ENCODE measurements at regions not wholly inside any gene's neighbourhood (a gene's known extent, or its start where the extent isn't known, plus 50 kb on each side); places are given as distances from the start of the nearest gene placed in this dataset.

DNA sequence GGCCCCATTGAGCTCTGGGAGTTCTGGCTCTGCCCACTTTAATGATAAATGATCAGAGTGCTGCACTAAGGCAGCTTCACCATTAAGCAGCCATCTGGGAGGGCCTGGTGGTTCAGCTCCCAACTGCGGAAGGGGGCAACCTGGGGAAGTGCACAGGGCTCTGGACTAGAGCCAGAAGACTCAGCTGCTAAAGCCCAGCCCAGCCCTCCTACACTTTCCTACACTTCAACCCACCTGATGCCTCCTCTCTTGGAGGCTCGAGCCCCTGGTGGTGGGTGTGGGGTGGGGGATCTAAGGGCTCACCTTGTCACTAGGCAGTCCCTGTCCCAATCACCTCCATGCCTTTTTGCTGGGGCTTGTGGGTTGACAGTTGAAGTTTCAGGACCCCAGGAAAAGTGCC lies 60.6 kb upstream of the ANTXRL start:
- H3K4me1 Mint-ChIP-seq: peaks cover 11 to 42% (median 16%) of the 10 kb centered on the region in 3 donors
- no peaks in the 10 kb centered on the region for H3K9me3 ChIP-seq
- DNase-seq (peak in 2 of 35 experiments; percentile 2 to 23), ATAC-seq (replicated peaks in 1 of 4) (no peak)
- ChIA-PET CTCF (no interaction called here), POLR2A (no interaction called here)
- H3K36me3 ChIP-seq (ENCODE audit: control insufficient read depth in 2 of 2, extremely low read depth in 1 of 2, insufficient read depth in 1 of 2, low read length in 1 of 2): peaks cover 12 to 54% of the 10 kb centered on the region in 2 donors
- H3K27me3 Mint-ChIP-seq: no peaks in the 10 kb centered on the region
- peaks cover 0 to 13% (median 2%) of the 10 kb centered on the region in 3 donors for H3K9me3 Mint-ChIP-seq
- no peaks in the 10 kb centered on the region for H3K27me3 ChIP-seq (replicated peaks in 1 of 2; ENCODE audit: control insufficient read depth in 2 of 2, extremely low read depth in 1 of 2, insufficient read depth in 2 of 2, low read length in 1 of 2)
- WGBS (ENCODE audit: insufficient coverage): no CpG with 5 or more reads among the region's 2 CpGs
- peaks cover 61% of the 10 kb centered on the region for H3K36me3 Mint-ChIP-seq
- H3K27ac Mint-ChIP-seq: no peak overlapping the region
- H3K4me3 Mint-ChIP-seq: no peak overlapping the region
- no peak overlapping the region for H3K4me3 ChIP-seq (ENCODE audit: control insufficient read depth in 1 of 2, extremely low read depth in 1 of 2, low read length in 1 of 2)
- peaks cover 0 to 18% of the 10 kb centered on the region in 2 experiments for H3K4me1 ChIP-seq (ENCODE audit: control insufficient read depth in 1 of 2, extremely low read depth in 1 of 2, insufficient read depth in 2 of 2, low read length in 2 of 2)
- H3K27ac ChIP-seq (ENCODE audit: low read length): no peak overlapping the region

DNA sequence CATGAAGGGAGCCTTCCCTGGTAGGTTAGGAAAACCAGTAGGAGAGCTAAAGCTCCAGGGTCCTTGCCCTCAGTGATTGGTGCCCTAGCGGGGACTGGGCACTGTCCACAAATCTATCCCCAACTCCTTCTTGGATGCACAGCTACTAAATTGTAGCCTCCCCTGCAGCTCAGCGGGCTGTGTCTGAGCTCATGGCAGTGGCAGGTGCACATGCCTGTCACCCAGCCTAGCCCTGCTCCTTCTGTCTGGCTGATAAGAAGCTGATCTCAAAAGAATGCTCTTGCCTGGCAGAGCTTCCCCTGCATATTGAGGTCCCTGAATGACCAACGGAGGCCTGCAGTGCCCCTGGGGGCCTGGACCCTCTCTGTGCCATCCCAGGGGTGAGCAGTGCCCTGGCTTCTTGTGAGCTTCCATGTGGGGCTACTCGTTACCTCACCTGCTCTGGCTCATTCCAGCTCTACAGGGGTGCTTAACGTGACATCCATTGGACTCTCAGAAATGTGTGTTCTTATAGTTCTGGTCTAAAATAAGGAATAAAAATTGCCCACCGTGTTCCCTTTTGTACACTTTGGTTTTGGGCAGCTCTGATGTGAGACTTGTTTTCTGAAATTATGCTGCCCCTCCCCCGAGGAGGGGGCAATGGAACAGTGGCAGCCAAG lies 59.8 kb upstream of the ANTXRL start:
- Mint-ChIP-seq H3K9me3 (peaks cover 0 to 16% (median 2%) of the 10 kb centered on the region in 3 donors), H3K36me3 (peaks cover 61% of the 10 kb centered on the region), H3K4me3 (no peak overlapping the region), H3K4me1 (peaks cover 11 to 42% (median 18%) of the 10 kb centered on the region in 3 donors), H3K27ac (no peak overlapping the region), H3K27me3 (no peaks in the 10 kb centered on the region)
- Histone ChIP-seq H3K9me3 (no peaks in the 10 kb centered on the region), H3K4me1 (ENCODE audit: control insufficient read depth in 1 of 2, extremely low read depth in 1 of 2, insufficient read depth in 2 of 2, low read length in 2 of 2) (peaks cover 0 to 18% of the 10 kb centered on the region in 2 experiments), H3K27me3 (replicated peaks in 1 of 2; ENCODE audit: control insufficient read depth in 2 of 2, extremely low read depth in 1 of 2, insufficient read depth in 2 of 2, low read length in 1 of 2) (no peaks in the 10 kb centered on the region), H3K4me3 (ENCODE audit: control insufficient read depth in 1 of 2, extremely low read depth in 1 of 2, low read length in 1 of 2) (no peak overlapping the region), H3K36me3 (ENCODE audit: control insufficient read depth in 2 of 2, extremely low read depth in 1 of 2, insufficient read depth in 1 of 2, low read length in 1 of 2) (peaks cover 12 to 55% of the 10 kb centered on the region in 2 donors), H3K27ac (ENCODE audit: low read length) (no peak overlapping the region)
- peak in 1 of 35 experiments; percentile 3 for DNase-seq
- WGBS (ENCODE audit: insufficient coverage): 95% methylated on average over 5 of the region's 7 CpGs
- ATAC-seq (replicated peaks in 1 of 4): no peak
- CTCF ChIA-PET: interaction anchor here in 1 of 2 donors (1.4 kb wide), 1 partner anchor 99 kb away, joined by 3 read pairs; no protein-coding TSS in a partner anchor
- POLR2A ChIA-PET: interaction anchor here in 1 of 2 donors (0.6 kb wide), 1 partner anchor 647 kb away, joined by 15 read pairs; no protein-coding TSS in a partner anchor

DNA sequence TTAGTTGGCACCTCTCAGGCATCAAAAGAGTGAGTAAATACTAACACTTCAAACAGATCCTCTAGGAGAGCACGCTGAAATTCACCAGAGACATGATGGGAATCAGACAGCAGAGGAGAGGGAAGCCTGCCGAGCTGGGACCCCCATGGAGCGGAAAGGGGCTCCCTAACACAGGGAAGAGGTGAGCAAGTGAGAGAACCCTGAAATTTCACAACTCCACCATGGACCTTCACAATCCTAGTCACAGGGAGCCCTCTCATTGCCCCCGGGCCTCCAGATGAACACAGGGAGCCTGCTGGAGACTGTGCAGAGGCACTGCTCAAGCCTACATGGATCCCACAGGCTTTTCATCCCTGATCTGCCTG lies 59.2 kb upstream of the ANTXRL start:
- no peak overlapping the region for H3K27ac ChIP-seq (ENCODE audit: low read length)
- H3K27ac Mint-ChIP-seq: no peak overlapping the region
- H3K4me3 Mint-ChIP-seq: no peak overlapping the region
- H3K36me3 ChIP-seq (ENCODE audit: control insufficient read depth in 2 of 2, extremely low read depth in 1 of 2, insufficient read depth in 1 of 2, low read length in 1 of 2): peaks cover 13 to 53% of the 10 kb centered on the region in 2 donors
- no peak for ATAC-seq (replicated peaks in 1 of 4)
- ChIA-PET CTCF (interaction anchor here in 1 of 2 donors (0.8 to 1.4 kb wide), 2 partner anchors 98 to 992 kb away, joined by 3 read pairs; no protein-coding TSS in a partner anchor), POLR2A (interaction anchor here in 1 of 2 donors (0.6 kb wide), 1 partner anchor 648 kb away, joined by 15 read pairs; no protein-coding TSS in a partner anchor)
- H3K36me3 Mint-ChIP-seq: peaks cover 63% of the 10 kb centered on the region
- H3K4me3 ChIP-seq (ENCODE audit: control insufficient read depth in 1 of 2, extremely low read depth in 1 of 2, low read length in 1 of 2): no peak overlapping the region
- no peaks in the 10 kb centered on the region for H3K27me3 Mint-ChIP-seq
- peaks cover 0 to 16% (median 2%) of the 10 kb centered on the region in 3 donors for H3K9me3 Mint-ChIP-seq
- no peaks in the 10 kb centered on the region for H3K27me3 ChIP-seq (replicated peaks in 1 of 2; ENCODE audit: control insufficient read depth in 2 of 2, extremely low read depth in 1 of 2, insufficient read depth in 2 of 2, low read length in 1 of 2)
- no peaks in the 10 kb centered on the region for H3K9me3 ChIP-seq
- peaks cover 11 to 44% (median 18%) of the 10 kb centered on the region in 3 donors for H3K4me1 Mint-ChIP-seq
- WGBS (ENCODE audit: insufficient coverage): 91% methylated on average over 1 of the region's 4 CpGs
- peak in 1 of 35 experiments; percentile 5 for DNase-seq
- H3K4me1 ChIP-seq (ENCODE audit: control insufficient read depth in 1 of 2, extremely low read depth in 1 of 2, insufficient read depth in 2 of 2, low read length in 2 of 2): peaks cover 0 to 18% of the 10 kb centered on the region in 2 experiments

DNA sequence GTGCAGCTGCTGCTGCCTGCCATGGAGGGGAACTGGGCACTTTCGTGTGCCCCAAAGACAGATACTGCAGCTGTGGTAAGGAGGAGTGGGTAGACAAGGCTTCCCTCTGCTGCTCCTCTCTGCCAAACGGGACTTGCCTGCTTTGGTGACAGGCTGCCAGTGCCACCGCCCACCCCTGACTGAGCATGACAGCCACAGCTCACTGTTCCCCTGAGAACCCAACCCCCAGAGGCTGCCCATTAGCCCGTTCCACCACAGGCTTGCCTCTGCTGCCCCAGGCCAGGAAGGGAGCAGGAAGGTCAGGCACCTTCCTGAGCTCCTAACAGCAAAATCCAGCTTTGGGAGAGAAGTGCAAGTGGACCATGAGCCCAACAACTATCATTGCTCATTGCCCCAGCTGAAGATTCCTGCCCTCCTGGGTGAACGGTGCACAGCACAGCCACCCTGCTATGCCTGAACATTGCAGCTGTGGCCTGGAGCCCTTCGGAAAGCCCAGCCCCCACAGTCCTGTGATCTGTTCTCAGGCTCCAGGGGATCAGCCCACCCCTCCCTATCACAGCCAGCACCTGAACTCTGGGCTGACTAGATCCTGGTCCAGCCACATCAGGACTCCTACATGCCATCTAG lies 58.7 kb upstream of the ANTXRL start:
- H3K27me3 Mint-ChIP-seq: no peaks in the 10 kb centered on the region
- peaks cover 63% of the 10 kb centered on the region for H3K36me3 Mint-ChIP-seq
- peaks cover 14 to 55% of the 10 kb centered on the region in 2 donors for H3K36me3 ChIP-seq (ENCODE audit: control insufficient read depth in 2 of 2, extremely low read depth in 1 of 2, insufficient read depth in 1 of 2, low read length in 1 of 2)
- H3K9me3 Mint-ChIP-seq: peaks cover 0 to 16% (median 2%) of the 10 kb centered on the region in 3 donors
- ATAC-seq (replicated peaks in 1 of 4) (no peak), DNase-seq (peak in 3 of 35 experiments; percentile 2 to 23 (median 5))
- peaks cover 0 to 18% of the 10 kb centered on the region in 2 experiments for H3K4me1 ChIP-seq (ENCODE audit: control insufficient read depth in 1 of 2, extremely low read depth in 1 of 2, insufficient read depth in 2 of 2, low read length in 2 of 2)
- no peak overlapping the region for H3K4me3 ChIP-seq (ENCODE audit: control insufficient read depth in 1 of 2, extremely low read depth in 1 of 2, low read length in 1 of 2)
- peaks cover 11 to 39% (median 18%) of the 10 kb centered on the region in 3 donors for H3K4me1 Mint-ChIP-seq
- H3K9me3 ChIP-seq: no peaks in the 10 kb centered on the region
- WGBS (ENCODE audit: insufficient coverage): 74% methylated on average over 6 of the region's 6 CpGs
- ChIA-PET CTCF (interaction anchor here in 1 of 2 donors (0.8 to 1.4 kb wide), 2 partner anchors 98 to 993 kb away, joined by 3 read pairs; no protein-coding TSS in a partner anchor), POLR2A (no interaction called here)
- no peak overlapping the region for H3K27ac ChIP-seq (ENCODE audit: low read length)
- H3K4me3 Mint-ChIP-seq: no peak overlapping the region
- H3K27me3 ChIP-seq (replicated peaks in 1 of 2; ENCODE audit: control insufficient read depth in 2 of 2, extremely low read depth in 1 of 2, insufficient read depth in 2 of 2, low read length in 1 of 2): no peaks in the 10 kb centered on the region
- H3K27ac Mint-ChIP-seq: no peak overlapping the region

DNA sequence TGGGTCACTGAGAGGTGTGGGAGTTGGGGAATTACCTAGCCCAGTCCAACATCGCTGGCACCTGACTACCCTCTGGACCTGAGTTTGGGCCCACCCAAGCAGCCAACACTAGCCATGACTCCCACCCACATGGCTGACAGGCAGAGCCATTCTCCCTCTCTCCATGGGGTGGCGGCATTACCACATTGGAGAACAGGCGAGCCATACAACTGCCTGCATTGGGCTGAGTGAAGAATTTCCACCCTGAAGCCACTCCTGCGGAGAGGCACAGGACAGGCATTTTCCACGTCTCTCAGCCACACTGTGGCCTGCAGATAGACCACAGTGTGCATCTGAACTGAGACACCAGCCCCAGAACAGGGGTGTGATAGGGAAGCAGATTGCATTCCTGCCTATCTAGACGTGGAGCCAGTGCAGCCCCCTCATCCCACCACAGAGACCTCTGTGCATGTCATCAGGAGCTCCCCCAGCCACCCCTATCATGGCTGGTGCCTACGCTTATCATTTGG lies 58.2 kb upstream of the ANTXRL start:
- no peak overlapping the region for H3K4me3 Mint-ChIP-seq
- no peaks in the 10 kb centered on the region for H3K27me3 Mint-ChIP-seq
- Histone ChIP-seq H3K4me3 (ENCODE audit: control insufficient read depth in 1 of 2, extremely low read depth in 1 of 2, low read length in 1 of 2) (no peak overlapping the region), H3K36me3 (ENCODE audit: control insufficient read depth in 2 of 2, extremely low read depth in 1 of 2, insufficient read depth in 1 of 2, low read length in 1 of 2) (peaks cover 10 to 52% of the 10 kb centered on the region in 2 donors), H3K27me3 (replicated peaks in 1 of 2; ENCODE audit: control insufficient read depth in 2 of 2, extremely low read depth in 1 of 2, insufficient read depth in 2 of 2, low read length in 1 of 2) (no peaks in the 10 kb centered on the region), H3K4me1 (ENCODE audit: control insufficient read depth in 1 of 2, extremely low read depth in 1 of 2, insufficient read depth in 2 of 2, low read length in 2 of 2) (peaks cover 0 to 18% of the 10 kb centered on the region in 2 experiments), H3K27ac (ENCODE audit: low read length) (no peak overlapping the region), H3K9me3 (no peaks in the 10 kb centered on the region)
- ATAC-seq (replicated peaks in 1 of 4): peak; percentile 77 to 87 (median 82)
- peak; percentile 14 to 69 (median 53) for DNase-seq
- WGBS (ENCODE audit: insufficient coverage): 40% methylated on average over 1 of the region's 7 CpGs
- H3K9me3 Mint-ChIP-seq: peaks cover 0 to 16% (median 2%) of the 10 kb centered on the region in 3 donors
- ChIA-PET CTCF (interaction anchor here (0.7 to 1.1 kb wide), 5 partner anchors 10 to 993 kb away, joined by 3 to 4 read pairs (median 3); no protein-coding TSS in a partner anchor), POLR2A (no interaction called here)
- no peak overlapping the region for H3K27ac Mint-ChIP-seq
- H3K36me3 Mint-ChIP-seq: peaks cover 66% of the 10 kb centered on the region
- peaks cover 11 to 37% (median 18%) of the 10 kb centered on the region in 3 donors for H3K4me1 Mint-ChIP-seq

DNA sequence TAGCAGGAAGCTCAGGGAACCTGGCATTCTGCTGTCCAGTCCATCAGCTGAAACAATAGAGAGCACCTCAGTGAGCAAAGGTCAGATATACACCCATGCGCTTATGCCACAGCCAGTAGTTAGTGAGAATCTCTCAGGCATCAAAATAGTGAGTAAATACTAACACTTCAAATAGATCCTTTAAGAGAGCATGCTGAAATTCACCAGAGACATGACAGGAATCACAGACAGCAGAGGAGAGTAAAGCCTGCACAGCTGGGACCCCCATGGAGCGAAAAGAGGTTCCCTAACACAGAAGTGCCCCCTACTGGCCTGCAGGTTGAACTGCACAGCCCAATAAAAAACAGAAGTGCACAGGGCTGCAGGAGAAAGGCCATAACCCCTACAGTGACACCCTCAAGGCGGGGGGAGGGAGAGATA lies 57.6 kb upstream of the ANTXRL start:
- Mint-ChIP-seq H3K36me3 (peaks cover 66% of the 10 kb centered on the region), H3K27me3 (no peaks in the 10 kb centered on the region), H3K4me1 (peaks cover 11 to 37% (median 18%) of the 10 kb centered on the region in 3 donors), H3K4me3 (no peak overlapping the region), H3K9me3 (peaks cover 0 to 16% (median 2%) of the 10 kb centered on the region in 3 donors), H3K27ac (peak overlapping the region; percentile 25 to 68)
- CTCF ChIA-PET: interaction anchor here (0.7 to 1.1 kb wide), 4 partner anchors 11 to 332 kb away, joined by 3 to 4 read pairs (median 3); no protein-coding TSS in a partner anchor
- 83% methylated on average over 1 of the region's 3 CpGs for WGBS (ENCODE audit: insufficient coverage)
- Histone ChIP-seq H3K36me3 (ENCODE audit: control insufficient read depth in 2 of 2, extremely low read depth in 1 of 2, insufficient read depth in 1 of 2, low read length in 1 of 2) (peaks cover 10 to 50% of the 10 kb centered on the region in 2 donors), H3K4me3 (ENCODE audit: control insufficient read depth in 1 of 2, extremely low read depth in 1 of 2, low read length in 1 of 2) (no peak overlapping the region), H3K27ac (ENCODE audit: low read length) (no peak overlapping the region), H3K9me3 (no peaks in the 10 kb centered on the region), H3K4me1 (ENCODE audit: control insufficient read depth in 1 of 2, extremely low read depth in 1 of 2, insufficient read depth in 2 of 2, low read length in 2 of 2) (peaks cover 0 to 18% of the 10 kb centered on the region in 2 experiments), H3K27me3 (replicated peaks in 1 of 2; ENCODE audit: control insufficient read depth in 2 of 2, extremely low read depth in 1 of 2, insufficient read depth in 2 of 2, low read length in 1 of 2) (no peaks in the 10 kb centered on the region)
- POLR2A ChIA-PET: no interaction called here
- DNase-seq: peak in 8 of 35 experiments; percentile 7 to 33 (median 14)
- peak in 1 of 4 experiments; percentile 24 for ATAC-seq (replicated peaks in 1 of 4)
